Osteocyte (in vitro differentiated cells): ENCODE measurements at regions not wholly inside any gene's neighbourhood (a gene's known extent, or its start where the extent isn't known, plus 50 kb on each side); places are given as distances from the start of the nearest gene placed in this dataset.
A peak's percentile ranks its signal among the peaks of the same experiment; 100 is the strongest.

ENCODE experiments used
- DNase-seq: peaks from one replicate; pipeline ENCODE4 v3.0.0; 2021; ENCODE audit warnings: mixed read lengths; ENCODE audit not compliant: unreplicated experiment; ENCODE audit errors: extremely low spot score
- H3K27ac Mint-ChIP-seq: one replicate; pipeline ENCODE4 v1.8.0; 2021; ENCODE audit warnings: mild to moderate bottlenecking, mixed read lengths; ENCODE audit not compliant: unreplicated experiment
- H3K27me3 Mint-ChIP-seq: one replicate; pipeline ENCODE4 v1.8.0; 2021; ENCODE audit warnings: mixed read lengths; ENCODE audit not compliant: unreplicated experiment
- H3K36me3 Mint-ChIP-seq: one replicate; pipeline ENCODE4 v1.8.0; 2021; ENCODE audit warnings: mixed read lengths; ENCODE audit not compliant: unreplicated experiment
- H3K4me1 Mint-ChIP-seq: one replicate; pipeline ENCODE4 v1.8.0; 2021; ENCODE audit warnings: mixed read lengths; ENCODE audit not compliant: unreplicated experiment
- H3K4me3 Mint-ChIP-seq: one replicate; pipeline ENCODE4 v1.8.0; 2021; ENCODE audit warnings: mild to moderate bottlenecking, moderate library complexity, mixed read lengths; ENCODE audit not compliant: unreplicated experiment
- H3K9me3 Mint-ChIP-seq: one replicate; pipeline ENCODE4 v1.8.0; 2021; ENCODE audit warnings: mixed read lengths; ENCODE audit not compliant: unreplicated experiment
- CTCF ChIP-seq: fragments of 200-600 bp; sonication (generic); IDR thresholded peaks from 2 replicates; pipeline ENCODE4 v1.5.0; 2021; ENCODE audit warnings: antibody characterized with exemption, mild to moderate bottlenecking, moderate library complexity

DNA sequence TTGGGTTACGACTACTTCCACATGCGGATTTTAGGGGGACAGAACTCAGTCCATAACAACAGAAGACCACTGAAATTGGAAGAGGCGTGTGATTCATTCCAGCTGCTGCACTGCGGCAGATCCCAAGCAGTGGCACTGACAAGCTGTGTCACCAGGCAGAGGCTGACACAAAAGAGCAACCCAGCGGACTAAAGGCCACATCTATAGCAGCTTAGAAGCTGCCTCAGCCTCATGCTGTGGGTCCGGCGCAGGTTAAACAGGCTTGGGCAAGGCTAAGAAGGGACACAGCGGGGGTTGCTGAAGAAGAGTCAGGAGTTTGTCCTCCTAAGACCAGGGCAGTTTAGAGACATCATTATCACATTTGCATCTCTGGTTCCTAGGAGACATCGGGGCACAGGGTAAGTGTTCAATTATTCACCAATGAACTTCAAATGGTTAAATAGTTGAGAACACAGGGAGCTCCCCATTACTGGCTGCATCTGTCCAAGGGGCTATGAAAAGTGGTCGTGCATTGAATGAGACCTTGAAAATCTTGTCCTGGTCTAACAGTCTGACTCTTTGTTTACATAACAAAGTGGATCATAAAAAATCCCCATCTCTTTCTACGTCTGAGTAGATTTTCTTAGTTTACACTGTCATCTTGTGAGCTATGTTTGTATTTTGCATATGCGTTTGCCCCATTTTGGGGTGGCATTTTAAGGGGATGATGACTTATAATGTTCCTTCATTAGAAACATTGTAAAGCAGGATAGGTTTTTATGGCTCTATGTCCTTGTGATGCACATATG, 162.3 kb upstream of the TRIB2 start:
- Mint-ChIP-seq H3K9me3 (no peaks in the 10 kb centered on the region), H3K27ac (peak overlapping the region; percentile 61), H3K27me3 (no peaks in the 10 kb centered on the region), H3K4me1 (peaks cover 34% of the 10 kb centered on the region), H3K4me3 (no peak overlapping the region), H3K36me3 (peaks cover 2% of the 10 kb centered on the region)
- DNase-seq: no peak
- TF ChIP-seq CTCF: no peak

GRCh38 chr2:12555012-12555645, 161.6 kb upstream of the TRIB2 start:
- Mint-ChIP-seq H3K9me3 (no peaks in the 10 kb centered on the region), H3K27me3 (no peaks in the 10 kb centered on the region), H3K4me3 (no peak overlapping the region), H3K36me3 (peaks cover 2% of the 10 kb centered on the region), H3K4me1 (peaks cover 29% of the 10 kb centered on the region), H3K27ac (peak overlapping the region; percentile 61)
- peak; percentile 38 for TF ChIP-seq CTCF
- DNase-seq: no peak

DNA sequence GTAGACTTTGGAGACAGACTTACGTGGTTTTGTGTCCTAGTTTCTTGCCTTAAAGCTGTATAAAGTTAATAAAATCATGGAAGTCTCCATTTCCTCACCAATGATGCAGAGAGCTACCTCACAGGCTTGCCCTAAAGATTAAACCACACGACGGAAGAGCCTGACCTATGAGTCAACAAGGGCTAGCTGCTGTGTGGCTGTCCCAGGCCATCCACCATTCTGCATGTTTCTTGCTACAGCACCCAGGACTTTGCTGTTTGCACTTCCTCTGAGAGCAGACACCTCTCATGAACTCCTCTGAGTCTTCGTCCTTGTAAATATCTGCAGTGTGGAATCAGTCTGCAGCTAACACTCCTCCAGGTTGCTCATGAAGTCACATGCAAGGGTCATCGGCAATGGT, 160.0 kb upstream of the TRIB2 start:
- peaks cover 2% of the 10 kb centered on the region for H3K36me3 Mint-ChIP-seq
- H3K9me3 Mint-ChIP-seq: no peaks in the 10 kb centered on the region
- no peak overlapping the region for H3K27ac Mint-ChIP-seq
- no peaks in the 10 kb centered on the region for H3K27me3 Mint-ChIP-seq
- DNase-seq: no peak
- H3K4me1 Mint-ChIP-seq: peaks cover 29% of the 10 kb centered on the region
- TF ChIP-seq CTCF: no peak
- no peak overlapping the region for H3K4me3 Mint-ChIP-seq

- H3K4me3 Mint-ChIP-seq: no peak overlapping the region
- no peaks in the 10 kb centered on the region for H3K27me3 Mint-ChIP-seq
- no peaks in the 10 kb centered on the region for H3K36me3 Mint-ChIP-seq
- TF ChIP-seq CTCF: no peak
- no peaks in the 10 kb centered on the region for H3K9me3 Mint-ChIP-seq
- peaks cover 29% of the 10 kb centered on the region for H3K4me1 Mint-ChIP-seq
- DNase-seq: no peak
- no peak overlapping the region for H3K27ac Mint-ChIP-seq
Observed at GRCh38 chr2:12557688-12558087, 159.0 kb upstream of the TRIB2 start.

DNA sequence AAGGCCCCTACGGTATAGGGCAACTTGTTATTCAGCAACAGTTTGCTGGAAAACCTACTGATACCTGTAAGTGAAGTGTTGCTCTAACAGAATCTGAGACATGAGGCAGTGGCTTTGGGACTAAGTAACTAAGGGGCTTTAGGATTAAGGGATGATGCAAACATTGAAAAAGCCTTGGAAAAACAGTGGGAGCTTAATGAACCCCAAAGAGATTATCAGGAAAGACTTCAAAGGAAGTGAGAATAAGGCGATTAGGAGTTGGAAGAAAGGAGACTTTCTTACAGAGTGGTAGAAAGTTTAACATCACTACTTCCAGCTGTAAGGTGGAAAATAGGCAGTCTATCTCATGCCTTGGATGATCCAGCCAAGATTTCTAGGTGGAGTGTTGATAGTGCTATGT, 158.2 kb upstream of the TRIB2 start:
- Mint-ChIP-seq H3K4me1 (peaks cover 29% of the 10 kb centered on the region), H3K4me3 (no peak overlapping the region), H3K36me3 (no peaks in the 10 kb centered on the region), H3K27ac (no peak overlapping the region), H3K9me3 (no peaks in the 10 kb centered on the region), H3K27me3 (no peaks in the 10 kb centered on the region)
- no peak for DNase-seq
- no peak for TF ChIP-seq CTCF
